ENCODE measurements at regions not wholly inside any gene's neighbourhood (a gene's known extent, or its start where the extent isn't known, plus 50 kb on each side); places are given as distances from the start of the nearest gene placed in this dataset.
A peak's percentile ranks its signal among the peaks of the same experiment; 100 is the strongest.

GRCh38 chr5:67476995-67477394 lies 280.4 kb upstream of the CD180 start:
- DNase-seq (ENCODE audit: low read depth): no peak

GRCh38 chr5:67476531-67476930 lies 279.9 kb upstream of the CD180 start:
- DNase-seq (ENCODE audit: low read depth): peak; percentile 19

GRCh38 chr5:67475489-67475888 lies 278.9 kb upstream of the CD180 start:
- DNase-seq (ENCODE audit: low read depth): no peak

GRCh38 chr5:67474597-67475238 lies 278.1 kb upstream of the CD180 start:
- no peak for DNase-seq (ENCODE audit: low read depth)

GRCh38 chr5:67467110-67467509 lies 270.5 kb upstream of the CD180 start:
- no peak for DNase-seq (ENCODE audit: low read depth)

- no peak for DNase-seq (ENCODE audit: low read depth)
Measured at GRCh38 chr5:67465537-67466207, 269.1 kb upstream of the CD180 start.

GRCh38 chr5:67462147-67462546 lies 265.5 kb upstream of the CD180 start:
- DNase-seq (ENCODE audit: low read depth): no peak

GRCh38 chr5:67459253-67459652 lies 262.7 kb upstream of the CD180 start:
- DNase-seq (ENCODE audit: low read depth): no peak

- no peak for DNase-seq (ENCODE audit: low read depth)
Measured at GRCh38 chr5:67455970-67456369, 259.4 kb upstream of the CD180 start.

GRCh38 chr5:67454957-67455561 lies 258.5 kb upstream of the CD180 start:
- DNase-seq (ENCODE audit: low read depth): no peak

GRCh38 chr5:67453111-67453905 lies 256.7 kb upstream of the CD180 start:
- DNase-seq (ENCODE audit: low read depth): peak; percentile 15

- DNase-seq (ENCODE audit: low read depth): no peak
Measured at GRCh38 chr5:67451640-67452279, 255.2 kb upstream of the CD180 start.

GRCh38 chr5:67447732-67448131 lies 251.1 kb upstream of the CD180 start:
- DNase-seq (ENCODE audit: low read depth): no peak

- no peak for DNase-seq (ENCODE audit: low read depth)
Measured at GRCh38 chr5:67437905-67438845, 241.6 kb upstream of the CD180 start.

- DNase-seq (ENCODE audit: low read depth): no peak
Measured at GRCh38 chr5:67435032-67435431, 238.4 kb upstream of the CD180 start.

GRCh38 chr5:67434466-67434865 lies 237.9 kb upstream of the CD180 start:
- no peak for DNase-seq (ENCODE audit: low read depth)

GRCh38 chr5:67432606-67433005 lies 236.0 kb upstream of the CD180 start:
- DNase-seq (ENCODE audit: low read depth): no peak

- no peak for DNase-seq (ENCODE audit: low read depth)
Measured at GRCh38 chr5:67431191-67431590, 234.6 kb upstream of the CD180 start.

- no peak for DNase-seq (ENCODE audit: low read depth)
Measured at GRCh38 chr5:67427850-67428298, 231.3 kb upstream of the CD180 start.

GRCh38 chr5:67426961-67427849 lies 230.6 kb upstream of the CD180 start:
- DNase-seq (ENCODE audit: low read depth): peak; percentile 91

Data from renal cortical epithelial cell (primary cell).